ENCODE measurements at regions not wholly inside any gene's neighbourhood (a gene's known extent, or its start where the extent isn't known, plus 50 kb on each side); places are given as distances from the start of the nearest gene placed in this dataset.
"Not testable (repeated sequence)": the region's sequence is repeated elsewhere in the genome, so short reads cannot be mapped to it uniquely, and the experiment has no call there.

DNA sequence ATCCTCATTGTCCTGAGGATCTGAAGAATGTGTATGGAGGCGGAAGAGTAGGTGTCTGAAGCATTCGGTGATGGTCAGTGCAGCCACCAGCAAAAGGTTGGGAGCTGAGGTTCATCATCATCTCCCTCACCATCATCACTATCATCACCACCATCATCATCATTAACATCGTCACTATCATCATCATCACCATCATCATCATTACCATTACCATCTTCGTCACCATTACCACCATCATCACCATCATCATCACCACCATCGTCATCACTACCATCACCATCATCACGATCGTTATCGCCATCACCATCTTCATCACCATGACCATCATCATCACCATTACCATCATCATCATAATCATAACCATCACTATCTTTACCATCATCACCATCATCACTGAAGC is 90.8 kb upstream of the TMEM132D start:
- H3K9me3 Mint-ChIP-seq = peaks cover 10% of the 10 kb centered on the region
- no peaks in the 10 kb centered on the region for H3K4me1 Mint-ChIP-seq
- no peak overlapping the region for H3K27ac Mint-ChIP-seq
- peaks cover 29% of the 10 kb centered on the region for H3K27me3 Mint-ChIP-seq (ENCODE audit: low read depth)
- DNase-seq (ENCODE audit: low spot score in 2 of 2, unreplicated experiment in 2 of 2) = no peak
- TF ChIP-seq, protein P1, sequence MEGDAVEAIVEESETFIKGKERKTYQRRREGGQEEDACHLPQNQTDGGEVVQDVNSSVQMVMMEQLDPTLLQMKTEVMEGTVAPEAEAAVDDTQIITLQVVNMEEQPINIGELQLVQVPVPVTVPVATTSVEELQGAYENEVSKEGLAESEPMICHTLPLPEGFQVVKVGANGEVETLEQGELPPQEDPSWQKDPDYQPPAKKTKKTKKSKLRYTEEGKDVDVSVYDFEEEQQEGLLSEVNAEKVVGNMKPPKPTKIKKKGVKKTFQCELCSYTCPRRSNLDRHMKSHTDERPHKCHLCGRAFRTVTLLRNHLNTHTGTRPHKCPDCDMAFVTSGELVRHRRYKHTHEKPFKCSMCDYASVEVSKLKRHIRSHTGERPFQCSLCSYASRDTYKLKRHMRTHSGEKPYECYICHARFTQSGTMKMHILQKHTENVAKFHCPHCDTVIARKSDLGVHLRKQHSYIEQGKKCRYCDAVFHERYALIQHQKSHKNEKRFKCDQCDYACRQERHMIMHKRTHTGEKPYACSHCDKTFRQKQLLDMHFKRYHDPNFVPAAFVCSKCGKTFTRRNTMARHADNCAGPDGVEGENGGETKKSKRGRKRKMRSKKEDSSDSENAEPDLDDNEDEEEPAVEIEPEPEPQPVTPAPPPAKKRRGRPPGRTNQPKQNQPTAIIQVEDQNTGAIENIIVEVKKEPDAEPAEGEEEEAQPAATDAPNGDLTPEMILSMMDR (IDR thresholded peaks at IDR 0.05; ENCODE audit: unreplicated experiment) = no peak
- no peaks in the 10 kb centered on the region for H3K36me3 Mint-ChIP-seq
- H3K4me3 Mint-ChIP-seq = no peak overlapping the region

DNA sequence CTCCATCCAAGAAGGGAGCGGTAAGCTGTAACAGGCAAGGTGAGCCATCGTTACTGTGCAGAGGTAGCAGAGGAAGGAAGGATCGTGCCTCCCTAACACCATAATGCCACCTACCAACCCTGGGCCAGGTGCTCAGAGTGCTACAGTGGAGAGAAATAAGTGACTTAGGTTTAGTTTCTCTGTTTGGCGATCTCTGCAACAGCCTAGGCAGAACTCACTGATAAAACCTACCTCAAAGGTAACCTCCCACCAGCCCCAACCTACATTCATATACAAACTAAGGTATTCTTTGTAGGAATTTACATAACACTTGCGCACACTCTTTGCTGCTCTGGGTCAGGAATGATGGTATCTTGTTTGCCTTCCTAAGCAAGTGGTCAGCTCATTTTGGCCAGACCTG is 93.4 kb upstream of the TMEM132D start:
- no peak overlapping the region for H3K27ac Mint-ChIP-seq
- H3K27me3 Mint-ChIP-seq (ENCODE audit: low read depth) = peaks cover 44% of the 10 kb centered on the region

DNA sequence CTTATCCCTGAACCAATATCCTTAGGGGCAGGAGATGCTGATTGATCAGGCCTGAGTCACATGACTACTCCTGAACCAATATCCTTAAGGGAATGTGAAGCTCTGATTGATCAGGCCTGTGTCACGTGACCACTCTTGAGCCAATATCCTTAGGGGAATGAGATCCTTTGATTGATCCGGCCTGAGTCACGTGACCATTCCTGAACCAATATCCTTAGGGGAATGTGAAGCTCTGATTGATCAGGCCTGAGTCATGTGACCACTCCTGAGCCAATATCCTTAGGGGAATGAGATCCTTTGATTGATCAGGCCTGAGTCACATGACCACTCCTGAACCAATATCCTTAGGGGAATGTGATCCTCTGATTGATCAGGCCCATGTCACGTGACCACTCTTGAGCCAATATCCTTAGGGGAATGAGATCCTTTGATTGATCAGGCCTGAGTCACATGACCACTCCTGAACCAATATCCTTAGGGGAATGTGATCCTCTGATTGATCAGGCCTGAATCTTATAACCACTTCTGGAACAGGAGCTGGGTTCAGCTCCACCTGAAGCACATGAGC is 100.6 kb upstream of the TMEM132D start:
- not testable (repeated sequence) for H3K4me3 Mint-ChIP-seq; H3K36me3 Mint-ChIP-seq; H3K9me3 Mint-ChIP-seq; DNase-seq (ENCODE audit: low spot score in 2 of 2, unreplicated experiment in 2 of 2); H3K27ac Mint-ChIP-seq; H3K4me1 Mint-ChIP-seq
- peaks cover 63% of the 10 kb centered on the region for H3K27me3 Mint-ChIP-seq (ENCODE audit: low read depth)

More for the DNA sequence above, 93.4 kb upstream of the TMEM132D start:
- H3K4me3 Mint-ChIP-seq = no peak overlapping the region
- H3K9me3 Mint-ChIP-seq = peaks cover 5% of the 10 kb centered on the region
- TF ChIP-seq, protein P1 (IDR thresholded peaks at IDR 0.05; ENCODE audit: unreplicated experiment) = no peak
- no peak for DNase-seq (ENCODE audit: low spot score in 2 of 2, unreplicated experiment in 2 of 2)
- no peaks in the 10 kb centered on the region for H3K36me3 Mint-ChIP-seq
- no peaks in the 10 kb centered on the region for H3K4me1 Mint-ChIP-seq

DNA sequence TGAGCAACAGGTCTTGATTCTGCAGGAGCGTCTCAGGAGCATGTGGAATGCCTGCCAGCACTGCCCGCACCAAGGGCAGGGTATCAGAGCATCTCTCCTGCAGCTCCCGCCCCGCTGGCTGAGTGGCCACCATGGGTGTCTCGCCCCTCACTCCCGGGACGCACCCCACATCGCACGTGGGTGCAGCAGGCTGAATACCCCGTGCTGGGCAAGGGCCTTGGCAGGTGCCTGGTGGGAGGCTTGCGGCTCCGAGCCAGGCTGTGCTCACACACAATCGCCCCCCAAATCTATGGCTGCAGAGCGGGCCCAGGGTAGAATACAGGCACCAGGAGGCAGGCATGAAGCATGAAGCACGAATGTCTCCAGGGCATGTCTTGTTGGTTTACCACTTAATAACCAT is 103.9 kb upstream of the TMEM132D start:
- no peaks in the 10 kb centered on the region for H3K4me1 Mint-ChIP-seq
- no peak overlapping the region for H3K27ac Mint-ChIP-seq
- no peak for DNase-seq (ENCODE audit: low spot score in 2 of 2, unreplicated experiment in 2 of 2)
- H3K36me3 Mint-ChIP-seq = no peaks in the 10 kb centered on the region
- no peak overlapping the region for H3K4me3 Mint-ChIP-seq
- H3K27me3 Mint-ChIP-seq (ENCODE audit: low read depth) = peaks cover 51% of the 10 kb centered on the region
- TF ChIP-seq, protein P1 (IDR thresholded peaks at IDR 0.05; ENCODE audit: unreplicated experiment) = no peak
- no peaks in the 10 kb centered on the region for H3K9me3 Mint-ChIP-seq

DNA sequence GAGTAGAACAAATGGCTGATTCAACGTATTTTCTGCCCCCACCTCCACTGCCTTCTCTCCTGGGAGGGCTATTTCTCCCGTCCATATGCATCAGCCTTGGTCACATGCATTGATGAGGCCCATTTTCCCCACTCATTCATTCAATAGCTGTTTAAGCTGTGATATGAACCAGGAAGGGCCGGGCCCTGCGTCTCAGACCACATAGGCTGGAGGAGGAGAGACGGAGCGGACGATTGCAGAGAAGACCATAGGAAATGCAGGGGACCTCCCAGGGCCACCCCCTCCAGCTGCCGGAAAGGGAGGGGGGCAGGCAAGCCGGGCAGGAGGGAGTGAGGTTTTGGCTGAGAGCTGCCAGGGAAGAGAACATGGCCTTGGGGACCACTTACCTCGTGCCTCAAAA is 104.4 kb upstream of the TMEM132D start:
- TF ChIP-seq, protein P1 (IDR thresholded peaks at IDR 0.05; ENCODE audit: unreplicated experiment) = no peak
- no peak for DNase-seq (ENCODE audit: low spot score in 2 of 2, unreplicated experiment in 2 of 2)
- H3K36me3 Mint-ChIP-seq = no peaks in the 10 kb centered on the region
- H3K27me3 Mint-ChIP-seq (ENCODE audit: low read depth) = peaks cover 47% of the 10 kb centered on the region
- H3K4me3 Mint-ChIP-seq = no peak overlapping the region
- no peaks in the 10 kb centered on the region for H3K4me1 Mint-ChIP-seq
- H3K9me3 Mint-ChIP-seq = no peaks in the 10 kb centered on the region
- no peak overlapping the region for H3K27ac Mint-ChIP-seq

DNA sequence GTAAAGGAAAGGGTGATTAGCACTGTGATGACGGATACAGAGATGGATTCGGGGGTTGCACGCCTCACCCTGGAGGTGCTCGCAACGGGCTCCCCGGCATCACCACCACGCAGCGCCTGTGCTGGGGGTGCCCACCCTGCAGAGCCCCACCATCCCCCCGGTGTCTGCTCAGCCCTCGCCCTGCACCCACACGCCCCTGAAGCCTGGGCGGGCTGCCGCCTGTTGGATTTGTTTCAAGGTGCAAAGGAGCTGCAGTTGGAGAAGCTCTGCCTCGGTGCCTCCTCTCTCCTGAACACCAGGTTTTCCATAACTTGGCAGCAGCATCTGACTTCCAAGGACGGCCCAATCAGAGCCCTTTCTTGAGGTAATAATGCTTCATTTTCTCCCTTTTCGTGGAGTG is 106.1 kb upstream of the TMEM132D start:
- Mint-ChIP-seq H3K4me3 (no peak overlapping the region), H3K27ac (no peak overlapping the region), H3K36me3 (no peaks in the 10 kb centered on the region), H3K4me1 (no peaks in the 10 kb centered on the region), H3K27me3 (ENCODE audit: low read depth) (peaks cover 39% of the 10 kb centered on the region), H3K9me3 (no peaks in the 10 kb centered on the region)
- TF ChIP-seq, protein P1 (IDR thresholded peaks at IDR 0.05; ENCODE audit: unreplicated experiment) = no peak
- DNase-seq (ENCODE audit: low spot score in 2 of 2, unreplicated experiment in 2 of 2) = no peak

Data from mesothelial cell of epicardium (in vitro differentiated cells).